ENCODE measurements at regions not wholly inside any gene's neighbourhood (a gene's known extent, or its start where the extent isn't known, plus 50 kb on each side); places are given as distances from the start of the nearest gene placed in this dataset.

GRCh38 chr16:76959166-76959565 lies 231.8 kb upstream of the MON1B start:
- no peak for TF ChIP-seq CTCF (conservative IDR thresholded peaks at IDR 0.05; ENCODE audit: low read depth, low read length)
- TF ChIP-seq EZH2 (IDR thresholded peaks at IDR 0.05; ENCODE audit: borderline replicate concordance, low read depth, low read length, poor library complexity, severe bottlenecking) = no peak
